UCSD-AML1 (cell line): ENCODE measurements at regions not wholly inside any gene's neighbourhood (a gene's known extent, or its start where the extent isn't known, plus 50 kb on each side); places are given as distances from the start of the nearest gene placed in this dataset.
"Not testable (repeated sequence)": the region's sequence is repeated elsewhere in the genome, so short reads cannot be mapped to it uniquely, and the experiment has no call there.

ENCODE experiments used
- DNase-seq: peaks from one replicate; lab custom pipeline; 2025; ENCODE audit not compliant: unreplicated experiment; lab: John Stamatoyannopoulos, UW

DNA sequence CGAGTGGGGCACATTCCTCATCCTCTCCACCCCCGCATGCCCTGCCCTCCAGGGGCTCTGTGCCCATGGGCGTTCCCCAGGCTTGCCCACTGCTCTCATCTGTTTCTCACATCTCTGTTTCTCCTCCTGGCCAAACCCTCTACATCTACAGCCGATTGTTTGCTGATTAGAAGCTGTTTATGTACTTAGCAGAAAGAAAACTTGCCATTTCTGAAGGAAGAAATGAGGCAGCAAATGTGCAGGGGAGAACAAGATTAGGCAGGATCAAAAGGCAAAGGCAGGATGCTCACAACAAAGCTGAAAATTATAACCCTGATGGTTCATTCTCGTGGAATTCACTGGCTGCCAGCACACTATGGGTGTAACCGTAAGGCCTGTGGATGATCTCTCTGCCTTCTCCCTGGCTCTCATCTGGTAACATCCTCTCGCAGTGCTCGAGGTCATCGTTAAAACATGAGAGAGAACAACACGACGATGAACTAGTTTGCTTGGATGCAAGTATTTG, 111.6 kb upstream of the KLF14 start:
- DNase-seq, result no peak

DNA sequence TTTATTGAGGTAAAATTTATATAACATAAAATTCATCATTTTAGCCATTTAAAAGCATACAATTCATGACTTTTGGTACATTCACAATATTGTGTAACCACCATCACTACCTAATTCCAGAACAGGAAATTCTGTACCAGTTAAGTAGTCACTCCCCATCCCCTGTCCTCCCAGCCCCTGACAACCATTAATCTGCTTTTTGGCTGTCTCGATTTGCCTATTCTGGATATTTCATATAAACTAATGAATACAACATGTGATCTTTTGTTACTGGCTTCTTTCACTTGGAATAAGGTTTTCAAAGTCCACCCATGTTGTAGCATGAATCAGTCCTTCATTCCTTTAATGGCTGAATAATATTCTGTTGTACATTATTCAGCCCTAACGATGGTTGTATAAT, 115.6 kb upstream of the KLF14 start:
- DNase-seq, result no peak

DNA sequence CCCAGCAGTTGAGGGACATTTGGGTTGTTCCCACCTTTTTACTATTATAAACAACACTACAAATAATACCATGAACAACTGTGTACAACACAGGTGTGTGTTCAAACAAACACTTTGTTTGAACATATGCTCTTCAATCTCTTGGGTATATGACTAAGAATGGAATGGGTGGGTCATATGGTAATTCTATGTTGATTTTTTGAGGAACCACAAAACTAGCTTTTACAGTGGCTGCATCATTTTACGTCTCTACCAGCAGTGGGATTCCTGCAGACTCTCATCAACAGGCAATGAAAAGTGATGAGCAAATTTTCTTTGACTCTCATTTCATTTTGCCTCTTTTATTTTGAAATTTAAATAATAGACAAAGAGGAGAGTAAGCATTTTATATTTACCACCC, 116.9 kb upstream of the KLF14 start:
- DNase-seq, result no peak

DNA sequence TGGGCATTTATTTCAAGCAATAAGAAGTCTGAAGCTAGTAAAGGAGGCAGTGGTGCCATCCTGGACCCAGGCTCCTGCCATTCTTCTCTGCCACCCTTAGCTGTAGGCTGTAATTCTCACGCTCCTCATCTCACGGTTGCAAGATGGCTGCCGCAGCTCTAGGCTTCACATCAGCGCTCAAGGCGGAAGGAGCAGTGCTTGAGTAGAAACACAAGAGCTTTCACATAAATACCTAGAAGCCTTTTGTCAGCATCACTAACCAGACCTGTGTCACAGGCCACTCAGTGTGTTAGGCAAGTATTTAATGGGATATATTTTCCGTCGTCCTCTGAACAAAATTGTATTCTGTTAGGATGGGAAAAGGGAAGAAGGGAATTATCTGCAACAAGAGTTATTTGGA, 118.9 kb upstream of the KLF14 start:
- DNase-seq, result no peak

DNA sequence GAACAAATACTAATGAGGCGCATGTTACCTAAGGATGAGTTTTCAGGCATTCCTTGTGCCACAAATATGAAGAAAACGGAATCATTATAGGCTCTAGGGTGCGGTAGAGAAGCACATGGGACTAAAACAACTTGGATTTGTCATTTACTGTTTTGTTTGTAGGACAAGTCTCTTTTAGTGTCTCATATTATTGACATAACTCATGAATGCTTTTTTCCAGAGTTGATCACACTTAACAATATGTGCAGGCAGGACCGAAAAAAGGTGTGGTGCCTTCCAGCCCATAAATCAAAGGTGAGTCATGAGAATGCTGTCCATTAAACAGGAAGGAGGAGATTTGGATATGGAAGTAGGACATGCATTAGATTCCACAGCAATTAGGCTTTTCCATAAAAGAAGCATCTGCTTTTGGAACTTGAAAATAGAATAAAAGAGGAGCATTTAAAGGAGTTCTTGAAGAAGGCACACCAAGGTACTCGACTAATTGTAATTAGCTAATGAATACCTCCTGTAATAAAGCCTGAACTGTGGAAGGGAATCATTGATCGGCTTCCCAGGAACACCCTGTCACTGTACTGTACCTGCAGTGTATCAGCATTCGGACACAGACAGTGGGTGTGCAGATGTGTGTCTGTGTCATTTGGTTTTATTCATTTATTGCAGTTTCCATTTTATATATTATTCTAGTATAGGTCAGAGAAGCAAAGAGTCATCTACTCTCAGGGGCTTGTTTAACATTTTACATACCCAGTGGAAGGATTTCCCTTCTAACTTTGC, 119.7 kb upstream of the KLF14 start:
- no peak for DNase-seq

DNA sequence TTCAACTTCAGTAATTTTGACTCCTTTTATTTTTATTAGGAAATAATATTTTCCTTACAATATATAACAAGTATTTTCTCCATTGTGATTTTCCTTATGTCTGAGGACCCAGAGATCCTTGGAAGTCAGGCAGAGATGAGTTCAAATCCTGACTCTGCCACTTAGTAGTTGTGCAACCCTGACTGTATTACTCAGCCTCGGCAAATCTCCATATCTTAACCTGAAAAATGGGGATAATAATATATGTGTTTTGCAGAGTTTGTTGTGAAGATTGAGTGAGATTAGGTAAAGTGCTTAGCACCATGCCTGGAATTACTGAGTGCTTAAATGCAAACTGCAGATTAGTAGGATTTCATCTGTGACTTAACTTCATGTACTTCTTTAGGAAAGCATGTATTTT, 120.5 kb upstream of the KLF14 start:
- DNase-seq, result no peak

DNA sequence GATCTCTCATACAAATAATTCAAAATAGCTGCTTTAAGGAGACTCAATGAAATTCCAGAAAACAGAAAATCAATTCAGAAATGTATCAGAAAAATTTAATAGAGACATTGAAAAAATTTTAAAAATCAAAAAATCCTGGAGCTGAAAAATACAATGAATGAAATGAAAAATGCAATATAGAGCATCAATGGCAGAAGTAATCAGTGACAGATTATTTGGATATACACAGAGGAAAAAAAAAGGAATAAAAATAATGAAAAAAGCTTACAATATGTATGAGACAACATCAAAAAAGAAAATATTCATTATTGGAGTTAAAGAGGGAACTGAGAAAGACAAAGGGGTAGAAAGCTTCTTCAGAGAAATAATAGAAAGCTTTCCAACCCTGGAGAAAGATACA, 122.9 kb upstream of the KLF14 start:
- no peak for DNase-seq

DNA sequence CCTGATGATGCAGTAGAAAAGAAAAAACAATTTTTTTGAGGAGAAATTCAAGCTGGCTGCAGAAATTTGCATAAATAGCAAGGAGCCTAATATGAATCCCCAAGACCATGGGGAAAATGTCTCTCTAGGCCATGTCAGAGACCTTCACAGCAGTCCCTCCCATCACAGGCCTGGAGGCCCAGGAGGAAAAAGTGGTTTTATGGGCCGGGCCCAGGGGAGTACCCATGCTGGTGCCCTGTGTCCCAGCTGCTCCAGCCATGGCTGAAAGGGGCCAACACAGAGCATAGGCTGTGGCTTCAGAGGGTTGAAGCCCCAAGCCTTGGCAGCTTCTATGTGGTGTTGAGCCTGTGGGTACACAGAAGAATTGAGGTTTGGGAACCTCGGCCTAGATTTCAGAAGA, 126.8 kb upstream of the KLF14 start:
- DNase-seq, result not testable (repeated sequence)

DNA sequence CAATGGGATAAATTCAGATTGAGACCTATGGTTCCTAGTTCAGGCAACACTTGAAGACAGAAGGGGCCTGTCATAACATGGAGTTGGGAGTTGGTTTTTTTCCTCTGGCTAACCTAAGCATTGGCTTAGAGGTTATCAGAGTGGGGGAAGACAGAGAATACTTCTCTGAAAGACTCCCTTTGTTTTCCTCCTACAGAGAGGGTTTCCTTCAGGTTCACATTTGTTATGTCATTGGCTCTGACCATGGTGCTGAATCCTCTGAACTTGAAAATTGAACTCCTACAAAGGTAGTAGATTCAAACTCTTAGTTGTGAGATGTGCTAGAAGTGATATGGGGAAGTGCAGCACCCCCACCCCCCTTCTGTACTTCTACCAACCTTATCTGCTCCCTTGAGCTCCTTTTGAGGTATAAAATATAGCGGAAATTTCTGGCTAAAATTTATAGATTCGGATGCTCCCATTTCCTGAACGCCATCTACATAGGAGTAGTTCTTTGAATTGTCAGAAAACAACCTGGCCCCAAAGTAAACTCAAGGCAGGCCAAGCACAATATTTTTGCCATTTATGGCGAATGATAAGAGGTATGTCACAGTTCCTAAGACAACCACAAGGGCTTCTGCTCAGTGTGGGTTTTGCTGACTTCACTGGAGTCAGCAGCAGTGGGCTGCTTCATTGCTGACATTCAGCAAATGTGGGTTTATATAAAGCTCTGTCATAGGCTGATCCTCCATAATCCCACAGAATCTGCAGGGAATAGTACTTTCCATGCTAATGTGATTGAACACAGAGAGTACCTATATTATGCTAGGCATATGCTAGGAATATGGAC, 131.6 kb upstream of the KLF14 start:
- no peak for DNase-seq

DNA sequence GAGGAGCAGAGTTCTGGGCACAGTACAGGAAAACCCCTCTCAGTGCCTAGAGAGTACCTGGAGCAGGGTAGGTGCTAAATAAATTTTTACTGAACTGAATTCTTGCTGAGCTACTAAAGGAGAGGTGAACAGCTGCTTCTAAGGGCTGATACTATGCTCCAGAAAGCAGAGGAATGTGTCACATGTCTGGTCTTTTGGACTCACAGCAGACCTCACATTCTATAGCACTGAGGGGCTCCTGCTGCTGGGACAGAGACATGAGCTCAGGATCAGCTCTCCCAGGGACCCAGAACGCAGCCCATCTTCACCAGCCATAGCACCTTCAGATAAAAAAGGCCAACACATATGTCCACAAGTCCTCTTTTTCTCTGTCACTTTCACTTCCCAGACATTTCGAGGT, 133.0 kb upstream of the KLF14 start:
- DNase-seq, result no peak

DNA sequence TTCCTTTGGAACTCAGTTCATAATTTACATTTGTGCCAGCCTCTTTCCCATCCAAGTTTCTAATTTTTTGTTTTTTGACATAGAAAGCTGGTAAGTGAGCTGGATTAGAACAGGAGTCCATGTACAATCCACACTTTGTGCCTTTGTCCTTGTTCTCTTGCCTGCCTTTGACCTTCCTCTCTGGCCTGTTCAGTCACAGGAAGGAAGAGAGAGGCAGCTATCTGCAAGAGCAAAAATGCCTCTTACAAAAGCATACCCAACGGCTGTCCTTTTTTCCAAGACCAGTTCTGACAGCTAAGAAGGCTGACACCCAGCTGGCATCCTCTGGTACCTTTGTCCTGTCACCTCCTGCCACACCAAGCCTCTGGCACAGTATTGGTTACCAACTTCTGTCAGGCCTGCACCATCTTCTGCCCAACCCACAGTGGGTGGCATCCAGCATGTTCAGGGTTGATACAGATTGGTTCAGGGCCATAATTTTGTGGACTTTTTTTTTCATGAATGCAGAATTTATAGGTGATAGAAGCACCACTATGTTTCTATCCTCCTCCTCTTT, 133.7 kb upstream of the KLF14 start:
- DNase-seq, result no peak

DNA sequence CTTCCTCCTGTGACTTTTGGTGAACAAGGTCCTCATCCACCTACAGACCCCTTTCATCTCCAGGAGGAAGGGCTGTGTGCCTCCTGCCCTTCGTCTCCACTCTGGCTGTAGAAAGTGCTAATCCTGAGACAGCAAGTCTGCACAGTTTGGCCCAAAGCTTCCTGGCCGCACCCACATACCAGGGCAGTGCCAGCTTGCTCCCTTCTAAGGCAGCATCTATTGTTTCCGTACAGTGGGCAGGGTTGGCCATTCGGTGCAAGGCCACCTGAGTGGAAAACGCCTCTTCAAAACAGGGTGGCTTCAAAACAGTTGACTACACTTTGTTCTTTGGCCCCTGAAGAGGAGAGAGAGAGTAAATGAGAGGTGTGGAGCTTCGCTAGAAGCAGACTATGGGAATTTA, 134.1 kb upstream of the KLF14 start:
- DNase-seq, result no peak

DNA sequence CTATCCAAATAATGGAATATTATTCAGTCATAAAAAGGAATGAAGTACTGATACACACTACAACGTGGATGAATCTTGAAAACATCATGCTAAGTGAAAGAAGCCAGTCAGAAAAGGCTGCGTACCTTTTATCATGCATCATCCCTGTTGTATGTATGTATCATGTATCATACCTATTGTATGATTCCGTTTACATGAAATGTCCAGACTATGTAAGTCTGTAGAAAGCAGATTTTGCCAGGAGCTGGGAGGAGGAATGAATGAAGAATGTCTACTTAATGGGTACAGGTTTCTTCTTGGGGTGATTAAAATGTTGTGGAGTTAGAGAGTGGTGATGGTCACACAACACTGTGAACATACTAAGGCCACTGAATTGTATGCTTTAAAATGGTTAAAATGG, 135.9 kb upstream of the KLF14 start:
- no peak for DNase-seq

DNA sequence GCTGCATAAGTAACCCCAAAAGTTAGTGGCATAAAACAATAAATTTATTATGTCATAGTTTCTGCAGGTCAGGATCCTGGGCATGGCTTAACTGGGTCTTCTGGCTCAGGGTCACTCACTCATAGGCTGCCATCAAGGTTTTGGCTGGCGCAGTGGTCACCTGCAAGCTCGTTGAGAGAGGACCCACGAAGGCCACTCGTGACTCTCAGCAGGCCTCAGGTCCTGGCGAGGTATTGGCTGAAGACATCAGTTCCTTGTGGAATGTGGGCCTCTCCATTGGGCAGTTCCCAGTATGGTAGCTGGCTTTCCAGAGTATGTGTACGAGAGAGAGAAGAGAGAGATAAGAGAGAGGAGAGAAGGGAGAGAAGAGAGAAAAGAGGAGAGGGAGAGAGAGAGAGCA, 138.3 kb upstream of the KLF14 start:
- DNase-seq, result no peak

DNA sequence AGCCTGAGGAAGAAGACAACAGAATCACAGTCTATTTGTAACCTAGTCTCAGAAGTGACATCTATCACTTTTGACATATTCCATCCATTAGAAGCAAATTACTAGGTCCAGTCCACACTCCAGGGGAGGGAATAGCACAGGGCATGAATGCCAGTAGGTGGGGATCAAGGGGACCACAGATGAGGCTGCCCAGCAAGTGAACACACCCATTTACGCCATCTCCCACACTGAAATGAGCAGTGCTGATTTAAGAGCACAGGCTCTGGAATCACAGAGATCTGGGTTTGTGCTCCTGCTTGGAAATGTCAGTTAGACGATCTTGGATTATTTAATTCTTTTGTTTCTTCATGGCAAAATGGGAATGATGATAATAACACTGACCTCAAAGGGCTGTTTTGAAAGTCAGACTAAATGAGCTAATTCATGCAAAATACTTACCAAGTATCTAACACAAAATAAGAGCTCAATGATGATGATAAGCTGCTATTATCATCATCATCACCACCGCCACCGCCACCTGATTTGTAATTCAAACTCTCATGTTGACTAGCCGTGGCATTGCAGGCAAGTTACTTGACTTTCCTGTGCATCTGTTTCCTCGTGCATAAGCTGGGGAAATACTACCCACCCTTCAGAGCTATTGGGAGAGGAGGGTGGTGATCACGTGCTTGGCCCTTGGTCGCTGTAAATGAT, 138.9 kb upstream of the KLF14 start:
- no peak for DNase-seq

DNA sequence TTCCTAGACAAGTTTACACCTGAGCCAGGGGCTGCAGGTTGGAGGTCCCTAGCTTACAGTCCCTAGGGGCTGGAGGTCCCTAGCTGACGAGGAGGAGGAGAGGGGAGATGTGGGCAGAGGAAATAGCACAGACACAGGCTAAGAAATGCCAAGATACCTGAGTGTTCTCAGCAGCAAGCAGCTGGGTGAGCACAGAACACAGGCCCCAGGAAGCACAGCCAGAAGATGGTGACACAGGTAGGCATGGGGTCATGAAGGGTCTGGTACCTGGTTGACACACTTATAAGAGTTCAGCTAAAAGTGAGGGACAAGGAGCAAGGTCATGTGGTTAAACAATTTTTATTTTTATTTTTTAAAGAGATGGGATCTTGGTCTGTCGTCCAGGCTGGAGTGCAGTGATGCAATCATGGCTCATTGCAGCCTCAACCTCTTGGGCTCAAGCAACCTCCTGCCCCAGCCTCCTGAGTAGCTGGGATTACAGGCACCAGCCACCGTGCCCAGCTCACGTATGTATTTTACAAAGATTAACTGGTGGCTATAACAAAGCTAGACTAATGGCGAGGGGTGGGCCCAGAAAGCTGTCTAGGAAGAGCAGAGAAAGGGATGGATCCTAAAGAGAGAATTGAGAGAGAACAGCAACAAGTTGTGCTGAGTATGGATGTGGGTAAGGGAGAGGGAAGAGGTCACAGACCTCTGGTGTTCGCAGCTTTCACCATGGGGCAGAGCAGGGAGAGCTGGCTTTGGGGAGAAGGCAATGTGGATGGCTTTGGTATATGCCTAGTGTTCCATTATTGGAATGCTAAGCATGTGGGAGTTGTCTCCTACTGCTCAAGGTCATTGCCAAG, 140.3 kb upstream of the KLF14 start:
- no peak for DNase-seq

DNA sequence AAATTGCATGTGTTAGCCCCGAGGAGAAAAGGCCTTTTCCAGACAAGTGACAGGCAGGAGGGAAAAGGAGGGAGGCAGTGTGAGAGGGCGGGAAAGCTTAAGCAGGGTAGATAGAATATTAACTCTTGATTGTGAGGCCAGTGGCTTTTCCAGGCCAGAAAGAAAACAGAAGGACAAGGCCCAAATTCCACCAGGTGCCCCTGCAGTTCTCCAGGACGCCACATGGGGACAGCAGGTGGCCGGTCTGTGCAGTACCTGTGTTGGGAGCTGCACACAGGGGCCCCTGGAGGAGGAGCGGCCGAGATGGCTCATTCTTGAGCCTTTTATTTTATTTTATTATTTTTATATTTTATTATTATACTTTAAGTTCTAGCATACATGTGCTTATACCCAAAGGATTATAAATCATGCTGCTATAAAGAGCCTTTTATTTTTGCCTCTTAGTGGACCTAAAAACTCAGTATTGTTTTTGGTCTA, 141.3 kb upstream of the KLF14 start:
- DNase-seq, result peak; percentile 7

DNA sequence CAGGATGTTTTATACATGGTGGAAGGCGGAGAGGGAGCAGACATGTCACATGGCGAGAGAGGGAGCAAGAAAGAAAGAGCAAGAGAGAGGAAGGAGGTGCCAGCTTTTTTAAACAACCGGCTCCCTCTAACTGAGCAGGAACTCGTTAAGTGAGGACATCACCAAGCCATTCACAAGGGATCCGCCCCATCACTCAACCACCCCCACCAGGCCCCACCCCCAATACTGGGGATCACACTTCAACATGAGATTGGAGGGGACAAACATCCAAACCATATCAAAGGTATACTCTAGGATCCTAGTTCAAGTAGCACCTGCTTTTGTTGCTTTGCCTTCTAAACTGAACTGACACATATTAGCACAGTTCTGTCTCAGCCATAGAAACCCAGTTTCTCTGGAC, 141.9 kb upstream of the KLF14 start:
- DNase-seq, result no peak

DNA sequence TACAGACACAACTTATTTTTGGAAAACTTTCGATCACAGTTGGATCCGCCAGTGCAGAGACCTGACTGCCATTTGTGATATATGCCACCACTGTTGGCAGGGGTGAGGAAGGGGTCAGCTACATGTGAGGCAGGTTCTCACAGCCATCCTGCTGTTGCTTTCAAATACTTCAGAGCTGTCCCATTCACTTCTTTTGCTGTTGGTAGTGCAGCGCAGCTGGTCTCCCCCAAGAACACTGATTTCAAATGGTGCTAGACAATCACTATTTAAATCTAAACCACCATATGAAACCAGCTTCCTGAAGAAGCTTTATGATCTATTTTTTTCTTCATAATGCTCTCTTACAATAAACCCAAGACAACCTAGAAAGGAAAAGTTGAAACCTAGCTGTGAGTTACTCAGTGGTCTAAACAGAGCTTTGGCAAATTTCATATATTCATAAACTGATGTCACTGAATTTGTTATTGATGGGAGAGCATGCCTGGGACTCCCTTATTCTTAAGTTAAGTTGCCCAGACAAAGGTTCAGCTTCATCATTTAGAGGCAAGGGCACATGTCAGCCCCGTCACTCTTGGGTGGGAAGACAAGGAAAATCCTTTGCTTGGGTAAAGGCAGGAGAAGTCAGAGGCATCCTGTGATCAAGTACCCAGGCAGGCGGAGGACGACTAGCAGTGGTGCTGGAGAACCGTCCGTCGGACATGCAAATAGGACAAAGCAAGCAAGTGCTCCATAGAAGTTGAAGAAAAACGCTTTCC, 143.4 kb upstream of the KLF14 start:
- DNase-seq, result no peak

DNA sequence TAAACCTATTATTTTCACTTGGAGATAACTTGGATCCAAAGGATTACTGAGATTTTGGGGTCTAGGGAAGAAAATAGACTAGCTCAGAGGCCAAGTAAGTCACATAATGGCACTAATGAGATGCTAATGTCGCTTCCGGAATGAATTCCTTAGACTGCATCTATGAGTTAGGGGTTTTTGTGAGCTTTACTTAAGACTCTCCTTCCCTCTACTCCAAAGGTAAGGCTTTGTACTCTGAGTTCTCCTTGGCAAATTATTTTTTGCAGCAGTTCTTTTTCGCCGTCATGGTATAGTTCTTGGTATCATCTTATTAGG, 143.9 kb upstream of the KLF14 start:
- DNase-seq, result no peak
